ENCODE measurements at regions not wholly inside any gene's neighbourhood (a gene's known extent, or its start where the extent isn't known, plus 50 kb on each side); places are given as distances from the start of the nearest gene placed in this dataset.

GRCh38 chr3:107235193-107235927 lies 141.9 kb upstream of the CCDC54 start:
- Histone ChIP-seq H3K27me3 (no peaks in the 10 kb centered on the region), H3K4me1 (no peaks in the 10 kb centered on the region), H3K27ac (peak overlapping the region; percentile 66 to 77), H3K4me3 (peak overlapping the region; percentile 25 to 31), H3K36me3 (no peaks in the 10 kb centered on the region), H3K9me3 (no peaks in the 10 kb centered on the region)
- TF ChIP-seq CTCF (IDR thresholded peaks at IDR 0.05) (no peak), POLR2A (IDR thresholded peaks at IDR 0.05) (no peak)
- no peak for DNase-seq
- intact Hi-C loops (cut with DNase I; ENCODE audit: low total_unique reads): loop anchor here (10.0 kb wide), 1 partner anchor 199 kb away; no protein-coding TSS in a partner anchor

GRCh38 chr3:107235928-107236315 lies 141.3 kb upstream of the CCDC54 start:
- intact Hi-C loops (cut with DNase I; ENCODE audit: low total_unique reads): loop anchor here (10.0 kb wide), 1 partner anchor 199 kb away; no protein-coding TSS in a partner anchor
- Histone ChIP-seq H3K27ac (peak overlapping the region; percentile 66 to 77), H3K9me3 (no peaks in the 10 kb centered on the region), H3K27me3 (no peaks in the 10 kb centered on the region), H3K4me1 (no peaks in the 10 kb centered on the region), H3K36me3 (no peaks in the 10 kb centered on the region), H3K4me3 (peak overlapping the region; percentile 25 to 31)
- TF ChIP-seq POLR2A (IDR thresholded peaks at IDR 0.05): no peak
- TF ChIP-seq CTCF (IDR thresholded peaks at IDR 0.05): peak; percentile 86 to 93 (median 92)
- DNase-seq: peak; percentile 33 to 64

GRCh38 chr3:107236655-107237337 lies 140.4 kb upstream of the CCDC54 start:
- H3K27ac ChIP-seq: peak overlapping the region; percentile 66 to 77
- intact Hi-C loops (cut with DNase I; ENCODE audit: low total_unique reads): loop anchor here (10.0 kb wide), 1 partner anchor 198 kb away; no protein-coding TSS in a partner anchor
- TF ChIP-seq POLR2A (IDR thresholded peaks at IDR 0.05): no peak
- TF ChIP-seq CTCF (IDR thresholded peaks at IDR 0.05): no peak

GRCh38 chr3:107238787-107239186 lies 138.5 kb upstream of the CCDC54 start:
- Histone ChIP-seq H3K36me3 (no peaks in the 10 kb centered on the region), H3K27me3 (no peaks in the 10 kb centered on the region), H3K27ac (no peak overlapping the region), H3K9me3 (no peaks in the 10 kb centered on the region), H3K4me3 (no peak overlapping the region), H3K4me1 (no peaks in the 10 kb centered on the region)
- intact Hi-C loops (cut with DNase I; ENCODE audit: low total_unique reads): loop anchor here (10.0 kb wide), 1 partner anchor 196 kb away; no protein-coding TSS in a partner anchor
- no peak for TF ChIP-seq CTCF (IDR thresholded peaks at IDR 0.05)
- TF ChIP-seq POLR2A (IDR thresholded peaks at IDR 0.05): no peak
- no peak for DNase-seq

More at GRCh38 chr3:107236655-107237337, 140.4 kb upstream of the CCDC54 start:
- Histone ChIP-seq H3K36me3 (no peaks in the 10 kb centered on the region), H3K9me3 (no peaks in the 10 kb centered on the region), H3K27me3 (no peaks in the 10 kb centered on the region), H3K4me3 (no peak overlapping the region), H3K4me1 (no peaks in the 10 kb centered on the region)
- no peak for DNase-seq

GRCh38 chr3:107239703-107240102 lies 137.5 kb upstream of the CCDC54 start:
- DNase-seq: no peak
- H3K9me3 ChIP-seq: no peaks in the 10 kb centered on the region
- TF ChIP-seq CTCF (IDR thresholded peaks at IDR 0.05) (no peak), POLR2A (IDR thresholded peaks at IDR 0.05) (no peak)
- no peaks in the 10 kb centered on the region for H3K4me1 ChIP-seq
- intact Hi-C loops (cut with DNase I; ENCODE audit: low total_unique reads): loop anchor here (10.0 kb wide), 1 partner anchor 195 kb away; no protein-coding TSS in a partner anchor
- H3K4me3 ChIP-seq: peak overlapping the region; percentile 62 to 74
- H3K27me3 ChIP-seq: no peaks in the 10 kb centered on the region
- peak overlapping the region; percentile 81 to 83 for H3K27ac ChIP-seq
- no peaks in the 10 kb centered on the region for H3K36me3 ChIP-seq

Data from uterus (tissue), 3 donors.